MM.1S (cell line): ENCODE measurements at regions not wholly inside any gene's neighbourhood (a gene's known extent, or its start where the extent isn't known, plus 50 kb on each side); places are given as distances from the start of the nearest gene placed in this dataset.

Experiments used
- DNase-seq: peaks from one replicate; pipeline ENCODE4 v3.0.0-alpha.2; 2015
- H2AFZ ChIP-seq: fragments of 300-600 bp; sonication (generic); 2 replicates; pipeline ENCODE4 v1.6.0; 2016; ENCODE audit warnings: antibody characterized with exemption, low read length
- H3F3A ChIP-seq: fragments of 300-600 bp; sonication (generic); 2 replicates; pipeline ENCODE4 v1.6.1; 2016; ENCODE audit warnings: mild to moderate bottlenecking, antibody characterized with exemption, low read length, moderate library complexity, mixed read lengths; ENCODE audit not compliant: insufficient read depth
- H3K27ac ChIP-seq: fragments of 300-600 bp; sonication (generic); 2 replicates; pipeline ENCODE4 v1.5.1; 2016; ENCODE audit warnings: mild to moderate bottlenecking, low read length
- H3K27me3 ChIP-seq: fragments of 300-600 bp; sonication (generic); replicated peaks from 2 replicates; pipeline ENCODE4 v1.6.0; 2016; ENCODE audit warnings: low read length; ENCODE audit not compliant: insufficient read depth
- H3K36me3 ChIP-seq: fragments of 300-600 bp; sonication (generic); replicated peaks from 2 replicates; pipeline ENCODE4 v1.6.1; 2016; ENCODE audit warnings: mild to moderate bottlenecking, low read length, mixed read lengths; ENCODE audit not compliant: insufficient read depth
- H3K4me1 ChIP-seq: fragments of 300-600 bp; sonication (generic); 2 replicates; pipeline ENCODE4 v1.6.1; 2016; ENCODE audit warnings: low read length, mixed read lengths
- H3K4me2 ChIP-seq: fragments of 300-600 bp; sonication (generic); 2 replicates; pipeline ENCODE4 v1.6.0; 2016; ENCODE audit warnings: low read depth, low read length
- H3K4me3 ChIP-seq: fragments of 300-600 bp; sonication (generic); 2 replicates; pipeline ENCODE4 v1.5.1; 2016; ENCODE audit warnings: low read length, mixed read lengths
- H3K79me2 ChIP-seq: fragments of 300-600 bp; sonication (generic); 2 replicates; pipeline ENCODE4 v1.6.1; 2016; ENCODE audit warnings: mixed run types, low read length, mixed read lengths
- H3K9ac ChIP-seq: fragments of 300-600 bp; sonication (generic); 2 replicates; pipeline ENCODE4 v1.6.1; 2016; ENCODE audit warnings: low read length, mixed read lengths
- H3K9me2 ChIP-seq: fragments of 300-600 bp; sonication (generic); replicated peaks from 2 replicates; pipeline ENCODE4 v1.6.1; 2016; ENCODE audit warnings: mild to moderate bottlenecking, low read length, mixed read lengths; ENCODE audit not compliant: insufficient read depth
- H3K9me3 ChIP-seq: fragments of 300-600 bp; sonication (generic); replicated peaks from 2 replicates; pipeline ENCODE4 v1.6.1; 2016; ENCODE audit warnings: mild to moderate bottlenecking, low read length, mixed read lengths; ENCODE audit not compliant: insufficient read depth
- H4K20me1 ChIP-seq: fragments of 300-600 bp; sonication (generic); 2 replicates; pipeline ENCODE4 v1.6.1; 2016; ENCODE audit warnings: mild to moderate bottlenecking, low read length, moderate library complexity, mixed read lengths; ENCODE audit not compliant: insufficient read depth
- CTCF ChIP-seq: fragments of 300-600 bp; sonication (generic); IDR thresholded peaks from 2 replicates; pipeline ENCODE4 v1.5.1; 2016; ENCODE audit warnings: antibody characterized with exemption, low read length, mixed read lengths
- EZH2 ChIP-seq: fragments of 300-600 bp; sonication (generic); optimal IDR thresholded peaks from 2 replicates; pipeline ENCODE3; 2017; ENCODE audit warnings: low read depth, mild to moderate bottlenecking, antibody characterized with exemption, low read length, mixed read lengths
- EZH2phosphoT487 ChIP-seq: fragments of 300-600 bp; sonication (generic); IDR thresholded peaks from 2 replicates; pipeline ENCODE4 v1.6.1; 2018; ENCODE audit warnings: antibody characterized with exemption, low read length

GRCh38 chr4:19514276-19515070 is 737.2 kb upstream of the SLIT2 start:
- no peak overlapping the region for H3K27ac ChIP-seq
- H3K4me1 ChIP-seq: no peaks in the 10 kb centered on the region
- no peak for DNase-seq
- no peak overlapping the region for H3K4me3 ChIP-seq
- no peak overlapping the region for H3K4me2 ChIP-seq
- no peaks in the 10 kb centered on the region; the same call in 1 of the 2 replicates for H3K9me2 ChIP-seq
- no peaks in the 10 kb centered on the region for H3K79me2 ChIP-seq
- no peak overlapping the region for H2AFZ ChIP-seq
- H3F3A ChIP-seq: no peaks in the 10 kb centered on the region
- no peaks in the 10 kb centered on the region for H4K20me1 ChIP-seq
- TF ChIP-seq EZH2: no peak
- no peak for TF ChIP-seq EZH2phosphoT487
- TF ChIP-seq CTCF: no peak
- no peaks in the 10 kb centered on the region for H3K36me3 ChIP-seq
- no peaks in the 10 kb centered on the region for H3K9me3 ChIP-seq
- H3K9ac ChIP-seq: no peak overlapping the region
- no peaks in the 10 kb centered on the region for H3K27me3 ChIP-seq

GRCh38 chr4:19512086-19512485 is 739.6 kb upstream of the SLIT2 start:
- Histone ChIP-seq H3K9ac (no peak overlapping the region), H3K9me3 (no peaks in the 10 kb centered on the region), H4K20me1 (no peaks in the 10 kb centered on the region), H3K4me2 (no peak overlapping the region), H2AFZ (no peak overlapping the region), H3K79me2 (no peaks in the 10 kb centered on the region), H3F3A (no peaks in the 10 kb centered on the region), H3K9me2 (no peaks in the 10 kb centered on the region; the same call in 1 of the 2 replicates), H3K27ac (no peak overlapping the region), H3K36me3 (no peaks in the 10 kb centered on the region), H3K4me1 (no peaks in the 10 kb centered on the region), H3K4me3 (no peak overlapping the region), H3K27me3 (no peaks in the 10 kb centered on the region)
- TF ChIP-seq EZH2: no peak
- DNase-seq: no peak

DNA sequence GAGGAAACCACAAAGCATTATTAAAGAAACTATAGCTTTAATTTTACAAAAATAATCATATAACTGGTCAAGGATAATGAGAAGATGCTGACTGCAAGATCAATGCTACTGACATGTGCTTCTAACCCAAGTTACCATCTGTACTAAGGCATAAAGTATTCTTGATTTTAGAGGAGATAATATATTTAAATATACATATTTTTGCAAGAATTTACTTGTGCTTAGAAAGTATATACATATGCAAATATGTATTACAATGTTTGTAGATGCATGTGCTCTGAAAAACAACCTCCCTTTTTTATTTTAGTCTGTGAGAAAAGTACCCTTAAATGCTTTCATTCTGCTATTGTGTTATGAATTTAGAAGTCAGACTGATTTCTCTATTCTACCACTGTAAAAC is 740.7 kb upstream of the SLIT2 start:
- no peak overlapping the region for H3K4me3 ChIP-seq
- no peak overlapping the region for H3K4me2 ChIP-seq
- no peaks in the 10 kb centered on the region; the same call in 1 of the 2 replicates for H3K9me2 ChIP-seq
- TF ChIP-seq CTCF (no peak), EZH2phosphoT487 (no peak)
- no peak overlapping the region for H2AFZ ChIP-seq
- no peaks in the 10 kb centered on the region for H3K36me3 ChIP-seq
- H3K9me3 ChIP-seq: no peaks in the 10 kb centered on the region
- H3K27ac ChIP-seq: no peak overlapping the region
- no peaks in the 10 kb centered on the region for H3F3A ChIP-seq
- DNase-seq: no peak
- no peaks in the 10 kb centered on the region for H3K27me3 ChIP-seq
- H3K79me2 ChIP-seq: no peaks in the 10 kb centered on the region
- no peaks in the 10 kb centered on the region for H4K20me1 ChIP-seq
- no peak overlapping the region for H3K9ac ChIP-seq
- H3K4me1 ChIP-seq: no peaks in the 10 kb centered on the region

DNA sequence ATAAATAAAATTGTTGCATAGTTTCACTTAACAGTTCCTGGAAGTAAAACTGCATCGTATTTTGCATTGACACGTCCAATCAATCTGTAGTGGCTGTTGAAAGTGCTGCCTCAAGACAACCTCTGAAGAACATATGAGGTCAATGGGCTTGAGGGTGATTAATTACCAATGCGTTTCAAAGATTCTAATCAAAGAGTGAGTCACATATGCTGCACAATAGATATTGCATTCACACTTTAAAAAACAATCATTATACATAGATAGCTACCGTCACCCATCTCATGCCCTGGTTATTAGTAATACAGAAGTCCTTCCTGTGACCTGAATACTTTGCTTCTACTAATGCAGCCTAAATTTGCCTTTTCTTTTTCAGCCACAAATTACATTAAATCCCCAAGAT is 743.3 kb upstream of the SLIT2 start:
- no peaks in the 10 kb centered on the region for H3K36me3 ChIP-seq
- no peak overlapping the region for H3K9ac ChIP-seq
- H3K4me1 ChIP-seq: no peaks in the 10 kb centered on the region
- H3F3A ChIP-seq: no peaks in the 10 kb centered on the region
- TF ChIP-seq EZH2 (no peak), CTCF (no peak), EZH2phosphoT487 (no peak)
- H3K27me3 ChIP-seq: no peaks in the 10 kb centered on the region
- no peaks in the 10 kb centered on the region; the same call in 1 of the 2 replicates for H3K9me2 ChIP-seq
- no peaks in the 10 kb centered on the region for H3K79me2 ChIP-seq
- no peak overlapping the region for H3K27ac ChIP-seq
- no peak overlapping the region for H3K4me2 ChIP-seq
- H3K9me3 ChIP-seq: no peaks in the 10 kb centered on the region
- no peak for DNase-seq
- no peaks in the 10 kb centered on the region for H4K20me1 ChIP-seq
- no peak overlapping the region for H2AFZ ChIP-seq
- no peak overlapping the region for H3K4me3 ChIP-seq
